Endothelial cell of umbilical vein (primary cell): ENCODE measurements at regions not wholly inside any gene's neighbourhood (a gene's known extent, or its start where the extent isn't known, plus 50 kb on each side); places are given as distances from the start of the nearest gene placed in this dataset.

Experiments used
- BruUV-seq: library from RNA; stranded (reverse); fragments of 400-500 nt; replicated peaks from 2 replicates; lab custom pipeline; 2021; lab: Mats Ljungman, UMichigan
- CTCF ChIA-PET: fragments of 300-600, 350-600 bp; sonication (Branson Sonifier 250); formaldehyde crosslinking; loops from one replicate; lab custom pipeline; 2021; ENCODE audit warnings: antibody characterized with exemption, inconsistent platforms; lab: Charles Lee
- POLR2A ChIA-PET: fragments of 300-600, 350-600 bp; sonication (Branson Sonifier 250); formaldehyde crosslinking; loops from one replicate; lab custom pipeline; 2021; ENCODE audit warnings: antibody characterized with exemption, inconsistent platforms; lab: Charles Lee
- DNase-seq: peaks from one replicate; pipeline ENCODE4 v3.0.0-alpha.2; 2011; ENCODE audit warnings: low read depth, low spot score
- FAIRE-seq: peaks from 2 replicates; lab custom pipeline; 2011; peaks lifted over from hg19 to GRCh38; lab: Jason Lieb, UNC
- H2AFZ ChIP-seq: 2 replicates; pipeline ENCODE4 v1.6.0; 2012; ENCODE audit warnings: low read depth, low read length, control low read depth, inconsistent platforms
- H3K27ac ChIP-seq: 2 replicates; pipeline ENCODE4 v1.5.1; 2011; ENCODE audit warnings: low read depth, mild to moderate bottlenecking, control low read depth, low read length, moderate library complexity; ENCODE audit not compliant: insufficient read depth
- H3K27me3 ChIP-seq, 2 experiments: 2 replicates each; pipeline versions ENCODE4 v1.6.0 to v1.6.1; 2011; ENCODE audit warnings: low read length in 2 of 2, mixed read lengths in 1 of 2; ENCODE audit not compliant: control insufficient read depth in 2 of 2, insufficient read depth in 2 of 2
- H3K36me3 ChIP-seq, 2 experiments: 2 replicates in 1 of 2; 3 replicates in 1 of 2; pipeline ENCODE4 v1.5.1; 2011; ENCODE audit warnings: low read length in 2 of 2, mild to moderate bottlenecking in 1 of 2, moderate library complexity in 1 of 2; ENCODE audit not compliant: control insufficient read depth in 2 of 2, insufficient read depth in 2 of 2; ENCODE audit errors: extremely low read depth in 1 of 2
- H3K4me1 ChIP-seq: 3 replicates; pipeline ENCODE4 v1.5.1; 2011; ENCODE audit warnings: mild to moderate bottlenecking, low read length; ENCODE audit not compliant: control insufficient read depth, insufficient read depth; ENCODE audit errors: extremely low read depth
- H3K4me2 ChIP-seq: 2 replicates; pipeline ENCODE4 v1.6.1; 2011; ENCODE audit warnings: low read length, control low read depth, mixed read lengths; ENCODE audit not compliant: insufficient read depth
- H3K4me3 ChIP-seq, 3 experiments: fragments of 200-600 bp in 1 of 3; sonication (generic), shearing (Covaris generic) in 1 of 3; replicated peaks in 1 of 3; 2 replicates each; pipeline ENCODE4 v1.5.1; 2011 to 2016; ENCODE audit warnings: control low read depth in 3 of 3, low read length in 3 of 3, mild to moderate bottlenecking in 2 of 3, inconsistent platforms in 1 of 3, low read depth in 1 of 3, moderate library complexity in 1 of 3; ENCODE audit not compliant: insufficient read depth in 1 of 3
- H3K79me2 ChIP-seq: 2 replicates; pipeline ENCODE4 v1.6.0; 2012; ENCODE audit warnings: low read length, inconsistent platforms; ENCODE audit not compliant: control insufficient read depth, insufficient read depth
- H3K9ac ChIP-seq: replicated peaks from 2 replicates; pipeline ENCODE3; 2011; ENCODE audit warnings: low read length, control low read depth; ENCODE audit not compliant: insufficient read depth; ENCODE audit errors: extremely low read depth
- H3K9me1 ChIP-seq: replicated peaks from 3 replicates; pipeline ENCODE4 v1.6.0; 2011; ENCODE audit warnings: mild to moderate bottlenecking, low read length; ENCODE audit not compliant: control insufficient read depth, insufficient read depth; ENCODE audit errors: extremely low read depth
- H3K9me3 ChIP-seq: replicated peaks from 2 replicates; pipeline ENCODE4 v1.5.1; 2012; ENCODE audit warnings: low read length, inconsistent platforms; ENCODE audit not compliant: control insufficient read depth, insufficient read depth
- H4K20me1 ChIP-seq: replicated peaks from 2 replicates; pipeline ENCODE3; 2011; ENCODE audit warnings: mild to moderate bottlenecking, low read length; ENCODE audit not compliant: control insufficient read depth, insufficient read depth; ENCODE audit errors: extremely low read depth
- CTCF ChIP-seq, 2 donors: IDR thresholded peaks; 1 replicate in 1 of 2; 2 replicates in 1 of 2; pipeline ENCODE4 v1.5.1; 2011; ENCODE audit warnings: low read length in 2 of 2, mild to moderate bottlenecking in 2 of 2, moderate library complexity in 2 of 2, control low read depth in 1 of 2, inconsistent platforms in 1 of 2, low read depth in 1 of 2; ENCODE audit not compliant: insufficient read depth in 1 of 2; ENCODE audit errors: extremely low read depth in 1 of 2
- EZH2 ChIP-seq: IDR thresholded peaks from 2 replicates; pipeline ENCODE4 v1.6.1; 2012; ENCODE audit warnings: borderline replicate concordance, low read depth, mild to moderate bottlenecking, moderate library complexity, low read length, inconsistent platforms; ENCODE audit not compliant: severe bottlenecking
- FOS ChIP-seq: IDR thresholded peaks from 2 replicates; pipeline ENCODE4 v1.6.1; 2011; ENCODE audit warnings: mild to moderate bottlenecking, low read length, moderate library complexity, borderline replicate concordance; ENCODE audit not compliant: insufficient read depth
- GATA2 ChIP-seq: IDR thresholded peaks from 2 replicates; pipeline ENCODE4 v1.7.0; 2011; ENCODE audit warnings: low read depth, mild to moderate bottlenecking, moderate library complexity, mixed read lengths, low read length; ENCODE audit not compliant: insufficient read length, insufficient read depth
- JUN ChIP-seq: IDR thresholded peaks from 2 replicates; pipeline ENCODE4 v1.6.1; 2011; ENCODE audit warnings: borderline replicate concordance, low read depth; ENCODE audit not compliant: insufficient read length, insufficient read depth
- MAX ChIP-seq: IDR thresholded peaks from 2 replicates; pipeline ENCODE4 v1.6.1; 2011; ENCODE audit not compliant: insufficient read depth, insufficient read length
- MYC ChIP-seq: IDR thresholded peaks from one replicate; pipeline ENCODE4 v1.6.1; 2011; ENCODE audit warnings: mild to moderate bottlenecking, low read depth, low read length
- POLR2A ChIP-seq: IDR thresholded peaks from 2 replicates; pipeline ENCODE4 v1.6.1; 2012; ENCODE audit warnings: low read depth, mild to moderate bottlenecking, control low read depth, low read length
- POLR2AphosphoS5 ChIP-seq: IDR thresholded peaks from 2 replicates; pipeline ENCODE4 v1.6.1; 2012; ENCODE audit warnings: low read depth, mild to moderate bottlenecking, control low read depth, low read length, moderate library complexity; ENCODE audit not compliant: insufficient read depth
- dilution Hi-C: fragments of 300-500 bp; cut with MboI; formaldehyde crosslinking; loops from one replicate; pipeline ENCODE4 v1.15.0; 2019; ENCODE audit warnings: low sequenced_read_pairs; ENCODE audit not compliant: extremely low pct_ligation_motif_present
- intact Hi-C: fragments of 100-400 bp; cut with micrococcal nuclease; formaldehyde crosslinking; loops from one replicate; pipeline ENCODE4 v1.10.0; 2022

- Histone ChIP-seq H4K20me1 (no peaks in the 10 kb centered on the region), H3K9me3 (no peaks in the 10 kb centered on the region), H3K79me2 (no peaks in the 10 kb centered on the region), H3K9ac (no peak overlapping the region), H3K4me2 (no peak overlapping the region), H3K36me3 (no peaks in the 10 kb centered on the region), H3K27ac (no peak overlapping the region), H2AFZ (no peak overlapping the region), H3K27me3 (no peaks in the 10 kb centered on the region), H3K9me1 (no peaks in the 10 kb centered on the region), H3K4me1 (no peaks in the 10 kb centered on the region), H3K4me3 (no peak overlapping the region)
- dilution Hi-C loops = no loop called here
- TF ChIP-seq MYC (no peak), CTCF (IDR thresholded peaks at IDR 0.05; ENCODE audit: extremely low read depth in 1 of 2, insufficient read depth in 1 of 2, low read depth in 1 of 2, low read length in 2 of 2) (no peak), POLR2AphosphoS5 (no peak), POLR2A (no peak), MAX (no peak), JUN (no peak), GATA2 (no peak), FOS (no peak), EZH2 (no peak)
- FAIRE-seq = no peak
- ChIA-PET POLR2A (interaction anchor here (0.7 kb wide), 1 partner anchor 93 kb away, joined by 5 read pairs; no protein-coding TSS in a partner anchor), CTCF (interaction anchor here (0.9 to 1.4 kb wide), 3 partner anchors 20 to 194 kb away, joined by 3 read pairs; no protein-coding TSS in a partner anchor)
- intact Hi-C loops = no loop called here
- BruUV-seq = no TSS peak
- DNase-seq = no peak
These were observed 114.9 kb upstream of the SLC34A2 start for GRCh38 chr4:25540734-25541133.
